Activated naive CD4-positive, alpha-beta T cell treated with anti-CD3 and anti-CD28 coated beads for 36 hours (primary cell): ENCODE measurements at regions not wholly inside any gene's neighbourhood (a gene's known extent, or its start where the extent isn't known, plus 50 kb on each side); places are given as distances from the start of the nearest gene placed in this dataset.

Source experiments
- CTCF ChIA-PET: fragments of 350-600 bp; sonication (Branson Sonifier 250); formaldehyde crosslinking; loops from one replicate; lab custom pipeline; 2021; ENCODE audit warnings: antibody characterized with exemption; lab: Charles Lee
- DNase-seq: peaks from one replicate; pipeline ENCODE4 v3.0.0-alpha.2; 2020
- H3K27ac Mint-ChIP-seq: one replicate; pipeline ENCODE4 v1.8.0; 2021; ENCODE audit warnings: mild to moderate bottlenecking, mixed read lengths
- H3K27me3 Mint-ChIP-seq: one replicate; pipeline ENCODE4 v1.8.0; 2021; ENCODE audit warnings: low read depth, mixed read lengths
- H3K36me3 Mint-ChIP-seq: one replicate; pipeline ENCODE4 v1.8.0; 2021; ENCODE audit warnings: low read depth, mixed read lengths
- H3K4me1 Mint-ChIP-seq: one replicate; pipeline ENCODE4 v1.8.0; 2021; ENCODE audit warnings: low read depth, mixed read lengths
- H3K4me3 Mint-ChIP-seq: one replicate; pipeline ENCODE4 v1.8.0; 2021; ENCODE audit warnings: mild to moderate bottlenecking, moderate library complexity, mixed read lengths
- H3K9me3 Mint-ChIP-seq: one replicate; pipeline ENCODE4 v1.8.0; 2021; ENCODE audit warnings: mixed read lengths
- intact Hi-C: fragments of 100-400 bp; cut with micrococcal nuclease; formaldehyde crosslinking; loops from one replicate; pipeline ENCODE4 v1.15.1; 2023

GRCh38 chr11:97463891-97464290 lies 1074.1 kb downstream of the JRKL start:
- no peaks in the 10 kb centered on the region for H3K4me1 Mint-ChIP-seq
- CTCF ChIA-PET, result no interaction called here
- intact Hi-C loops, result no loop called here

GRCh38 chr11:97471480-97471879 lies 1081.7 kb downstream of the JRKL start:
- Mint-ChIP-seq H3K36me3 (no peaks in the 10 kb centered on the region), H3K9me3 (peaks cover 19% of the 10 kb centered on the region), H3K27ac (no peak overlapping the region), H3K4me3 (no peak overlapping the region), H3K4me1 (no peaks in the 10 kb centered on the region), H3K27me3 (no peaks in the 10 kb centered on the region)
- CTCF ChIA-PET, result no interaction called here
- DNase-seq, result no peak
- intact Hi-C loops, result no loop called here

More at GRCh38 chr11:97463891-97464290, 1074.1 kb downstream of the JRKL start:
- no peak overlapping the region for H3K27ac Mint-ChIP-seq
- no peak for DNase-seq
- H3K4me3 Mint-ChIP-seq, result no peak overlapping the region
- peaks cover 28% of the 10 kb centered on the region for H3K9me3 Mint-ChIP-seq
- peaks cover 3% of the 10 kb centered on the region for H3K36me3 Mint-ChIP-seq
- H3K27me3 Mint-ChIP-seq, result no peaks in the 10 kb centered on the region

- Mint-ChIP-seq H3K4me1 (no peaks in the 10 kb centered on the region), H3K27me3 (no peaks in the 10 kb centered on the region), H3K4me3 (no peak overlapping the region), H3K9me3 (peaks cover 22% of the 10 kb centered on the region), H3K36me3 (no peaks in the 10 kb centered on the region), H3K27ac (no peak overlapping the region)
- intact Hi-C loops, result no loop called here
- CTCF ChIA-PET, result no interaction called here
- DNase-seq, result no peak
These were observed 1097.6 kb downstream of the JRKL start for GRCh38 chr11:97487387-97487786.

- H3K9me3 Mint-ChIP-seq, result peaks cover 11% of the 10 kb centered on the region
- no peak overlapping the region for H3K4me3 Mint-ChIP-seq
- CTCF ChIA-PET, result no interaction called here
- no peaks in the 10 kb centered on the region for H3K36me3 Mint-ChIP-seq
- H3K27ac Mint-ChIP-seq, result no peak overlapping the region
- H3K27me3 Mint-ChIP-seq, result no peaks in the 10 kb centered on the region
- H3K4me1 Mint-ChIP-seq, result no peaks in the 10 kb centered on the region
- no peak for DNase-seq
- intact Hi-C loops, result no loop called here
These were observed 1109.1 kb downstream of the JRKL start for GRCh38 chr11:97498891-97499290.

- intact Hi-C loops, result no loop called here
- no peak overlapping the region for H3K27ac Mint-ChIP-seq
- no peaks in the 10 kb centered on the region for H3K27me3 Mint-ChIP-seq
- CTCF ChIA-PET, result no interaction called here
- no peaks in the 10 kb centered on the region for H3K4me1 Mint-ChIP-seq
- H3K36me3 Mint-ChIP-seq, result no peaks in the 10 kb centered on the region
- DNase-seq, result no peak
- peaks cover 11% of the 10 kb centered on the region for H3K9me3 Mint-ChIP-seq
- H3K4me3 Mint-ChIP-seq, result no peak overlapping the region
These were observed 1112.4 kb downstream of the JRKL start for GRCh38 chr11:97502201-97502600.

GRCh38 chr11:97506076-97506759 lies 1116.4 kb downstream of the JRKL start:
- no peak for DNase-seq
- H3K4me1 Mint-ChIP-seq, result no peaks in the 10 kb centered on the region
- intact Hi-C loops, result no loop called here
- no peaks in the 10 kb centered on the region for H3K27me3 Mint-ChIP-seq
- H3K9me3 Mint-ChIP-seq, result peaks cover 15% of the 10 kb centered on the region
- H3K27ac Mint-ChIP-seq, result no peak overlapping the region
- H3K36me3 Mint-ChIP-seq, result no peaks in the 10 kb centered on the region
- no peak overlapping the region for H3K4me3 Mint-ChIP-seq
- CTCF ChIA-PET, result interaction anchor here (0.7 kb wide), 1 partner anchor 51 kb away, joined by 4 read pairs; no protein-coding TSS in a partner anchor

GRCh38 chr11:97514446-97514845 lies 1124.6 kb downstream of the JRKL start:
- Mint-ChIP-seq H3K9me3 (peaks cover 10% of the 10 kb centered on the region), H3K36me3 (no peaks in the 10 kb centered on the region), H3K27me3 (no peaks in the 10 kb centered on the region), H3K4me1 (no peaks in the 10 kb centered on the region), H3K4me3 (no peak overlapping the region), H3K27ac (no peak overlapping the region)
- CTCF ChIA-PET, result no interaction called here
- intact Hi-C loops, result no loop called here
- no peak for DNase-seq

GRCh38 chr11:97516688-97517087 lies 1126.9 kb downstream of the JRKL start:
- peaks cover 8% of the 10 kb centered on the region for H3K9me3 Mint-ChIP-seq
- H3K27ac Mint-ChIP-seq, result no peak overlapping the region
- H3K4me1 Mint-ChIP-seq, result no peaks in the 10 kb centered on the region
- no peak for DNase-seq
- no peaks in the 10 kb centered on the region for H3K27me3 Mint-ChIP-seq
- H3K4me3 Mint-ChIP-seq, result no peak overlapping the region
- CTCF ChIA-PET, result no interaction called here
- no peaks in the 10 kb centered on the region for H3K36me3 Mint-ChIP-seq
- intact Hi-C loops, result no loop called here

GRCh38 chr11:97525273-97525672 lies 1135.5 kb downstream of the JRKL start:
- intact Hi-C loops, result no loop called here
- H3K27ac Mint-ChIP-seq, result no peak overlapping the region
- CTCF ChIA-PET, result no interaction called here
- no peaks in the 10 kb centered on the region for H3K4me1 Mint-ChIP-seq
- no peak overlapping the region for H3K4me3 Mint-ChIP-seq
- H3K9me3 Mint-ChIP-seq, result peaks cover 4% of the 10 kb centered on the region
- no peak for DNase-seq
- no peaks in the 10 kb centered on the region for H3K36me3 Mint-ChIP-seq
- H3K27me3 Mint-ChIP-seq, result no peaks in the 10 kb centered on the region

GRCh38 chr11:97537407-97538150 lies 1147.8 kb downstream of the JRKL start:
- H3K27me3 Mint-ChIP-seq, result no peaks in the 10 kb centered on the region
- no peaks in the 10 kb centered on the region for H3K4me1 Mint-ChIP-seq
- intact Hi-C loops, result no loop called here
- CTCF ChIA-PET, result no interaction called here
- peak; percentile 2 for DNase-seq
- no peak overlapping the region for H3K27ac Mint-ChIP-seq
- peaks cover 14% of the 10 kb centered on the region for H3K9me3 Mint-ChIP-seq
- no peak overlapping the region for H3K4me3 Mint-ChIP-seq
- no peaks in the 10 kb centered on the region for H3K36me3 Mint-ChIP-seq

GRCh38 chr11:97544431-97544830 lies 1154.6 kb downstream of the JRKL start:
- Mint-ChIP-seq H3K27ac (no peak overlapping the region), H3K27me3 (no peaks in the 10 kb centered on the region), H3K4me3 (no peak overlapping the region), H3K36me3 (no peaks in the 10 kb centered on the region), H3K4me1 (no peaks in the 10 kb centered on the region), H3K9me3 (peaks cover 14% of the 10 kb centered on the region)
- CTCF ChIA-PET, result no interaction called here
- intact Hi-C loops, result no loop called here
- no peak for DNase-seq

- no peak for DNase-seq
- H3K27ac Mint-ChIP-seq, result no peak overlapping the region
- no peaks in the 10 kb centered on the region for H3K36me3 Mint-ChIP-seq
- CTCF ChIA-PET, result no interaction called here
- no peaks in the 10 kb centered on the region for H3K4me1 Mint-ChIP-seq
- intact Hi-C loops, result no loop called here
- no peaks in the 10 kb centered on the region for H3K27me3 Mint-ChIP-seq
- H3K9me3 Mint-ChIP-seq, result peaks cover 4% of the 10 kb centered on the region
- no peak overlapping the region for H3K4me3 Mint-ChIP-seq
These were observed 1158.5 kb downstream of the JRKL start for GRCh38 chr11:97548280-97548679.

- Mint-ChIP-seq H3K36me3 (no peaks in the 10 kb centered on the region), H3K9me3 (no peaks in the 10 kb centered on the region), H3K27ac (no peak overlapping the region), H3K27me3 (no peaks in the 10 kb centered on the region), H3K4me3 (no peak overlapping the region), H3K4me1 (no peaks in the 10 kb centered on the region)
- DNase-seq, result no peak
- intact Hi-C loops, result loop anchor here (10.0 kb wide), 1 partner anchor 57 kb away; no protein-coding TSS in a partner anchor
- CTCF ChIA-PET, result interaction anchor here (0.7 kb wide), 1 partner anchor 83 kb away, joined by 3 read pairs; no protein-coding TSS in a partner anchor
These were observed 1167.6 kb downstream of the JRKL start for GRCh38 chr11:97557399-97557798.
